GM18511 (cell line): ENCODE measurements at regions not wholly inside any gene's neighbourhood (a gene's known extent, or its start where the extent isn't known, plus 50 kb on each side); places are given as distances from the start of the nearest gene placed in this dataset.

Experiments used
- ATAC-seq: cut with Tn5 transposase; IDR thresholded peaks from one replicate; pipeline ENCODE4 v1.9.1; 2021; ENCODE audit warnings: mild to moderate bottlenecking, moderate library complexity; ENCODE audit not compliant: unreplicated experiment

GRCh38 chr15:88383354-88383753 lies 83.8 kb downstream of the MRPL46 start:
- ATAC-seq: no peak

- ATAC-seq: no peak
Measured at GRCh38 chr15:88382482-88382983, 84.7 kb downstream of the MRPL46 start.

- ATAC-seq: no peak
Measured at GRCh38 chr15:88378188-88378637, 89.0 kb downstream of the MRPL46 start.

DNA sequence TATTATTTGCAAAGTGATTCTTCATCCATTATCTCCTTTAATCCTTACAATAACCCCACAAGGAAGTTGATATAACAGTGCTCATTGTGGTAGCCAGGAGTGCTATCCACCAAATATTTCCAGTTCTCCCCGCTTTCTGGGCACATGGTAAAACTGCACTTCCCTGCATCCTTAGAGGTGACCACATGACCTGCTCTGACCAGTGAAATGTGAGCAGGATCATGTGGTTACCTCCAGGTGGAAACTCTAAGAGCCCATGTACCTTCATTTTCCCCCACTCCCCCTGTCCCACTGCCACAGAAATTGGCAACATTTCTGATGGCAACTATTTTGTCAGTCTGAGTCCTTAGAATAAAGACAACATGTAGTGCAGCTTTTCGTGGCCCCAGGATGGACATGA lies 89.7 kb downstream of the MRPL46 start:
- ATAC-seq: no peak

DNA sequence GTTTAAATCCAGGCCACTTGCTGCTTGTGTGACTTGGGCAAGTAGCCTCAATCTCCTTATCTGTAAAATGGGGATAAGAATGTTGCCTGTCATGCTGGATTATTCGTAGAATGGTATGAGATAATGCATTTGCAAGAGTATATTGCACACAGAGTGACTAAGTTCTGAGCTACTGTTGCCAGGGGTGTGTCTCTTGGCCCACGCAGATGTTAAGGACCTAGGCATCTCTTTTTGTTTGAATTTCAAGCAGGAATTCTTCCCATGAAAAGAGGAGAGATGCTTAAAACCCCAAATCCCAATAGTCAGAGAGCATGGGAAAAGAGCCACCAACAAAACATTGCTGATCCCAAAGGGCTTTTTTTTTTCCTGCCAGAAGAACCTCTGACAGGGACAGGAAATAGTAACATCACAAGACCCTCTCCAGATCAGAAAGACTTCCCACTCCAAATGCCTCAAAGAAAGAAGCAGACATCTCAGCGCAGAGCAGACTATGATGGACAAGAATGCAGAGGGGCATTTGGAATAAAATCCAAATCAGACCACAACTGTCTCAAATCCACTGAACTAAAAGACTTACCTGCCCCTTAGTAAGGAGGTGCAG lies 90.5 kb downstream of the MRPL46 start:
- no peak for ATAC-seq

- no peak for ATAC-seq
Measured at GRCh38 chr15:88375234-88375927, 91.8 kb downstream of the MRPL46 start.

DNA sequence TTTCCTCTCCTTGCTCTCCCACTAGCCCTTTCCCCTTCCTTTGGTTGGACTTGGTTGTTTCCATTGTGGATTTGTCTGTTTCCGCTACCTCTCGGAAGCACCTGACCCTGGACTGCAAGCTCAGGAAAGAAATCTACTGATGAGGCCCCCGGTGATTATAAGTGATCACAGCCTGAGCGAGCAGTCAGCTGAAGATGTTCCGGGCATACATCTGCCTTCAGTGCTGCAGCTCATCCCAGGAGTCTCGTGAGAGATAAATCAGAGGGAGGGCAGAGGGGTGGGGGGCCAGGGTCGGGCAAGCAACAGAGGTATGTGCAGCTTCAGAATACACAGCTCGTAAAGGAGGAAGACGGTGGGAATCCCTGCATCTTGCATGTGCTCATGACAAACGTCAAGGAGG lies 102.1 kb downstream of the MRPL46 start:
- no peak for ATAC-seq

GRCh38 chr15:88348579-88349230 lies 92.2 kb upstream of the NTRK3 start:
- ATAC-seq: no peak

DNA sequence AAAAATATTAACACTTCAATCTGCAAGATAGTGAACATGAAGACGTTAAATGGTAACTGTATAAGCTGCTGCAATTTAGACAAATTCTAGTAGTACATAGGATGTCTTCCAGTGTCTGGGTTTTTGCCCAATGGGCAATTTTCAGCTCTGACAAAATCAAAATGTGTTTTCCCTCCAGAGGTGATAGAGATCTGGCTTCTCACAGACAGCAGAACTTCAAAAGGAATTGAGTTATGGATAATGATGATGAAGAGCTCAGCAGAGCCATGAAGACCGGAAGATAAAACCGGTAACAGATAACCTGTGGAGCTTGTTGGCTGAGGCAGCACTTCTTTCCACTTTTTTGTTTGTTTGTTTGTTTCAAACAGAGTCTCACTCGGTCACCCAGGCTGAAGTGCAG lies 89.4 kb upstream of the NTRK3 start:
- no peak for ATAC-seq

DNA sequence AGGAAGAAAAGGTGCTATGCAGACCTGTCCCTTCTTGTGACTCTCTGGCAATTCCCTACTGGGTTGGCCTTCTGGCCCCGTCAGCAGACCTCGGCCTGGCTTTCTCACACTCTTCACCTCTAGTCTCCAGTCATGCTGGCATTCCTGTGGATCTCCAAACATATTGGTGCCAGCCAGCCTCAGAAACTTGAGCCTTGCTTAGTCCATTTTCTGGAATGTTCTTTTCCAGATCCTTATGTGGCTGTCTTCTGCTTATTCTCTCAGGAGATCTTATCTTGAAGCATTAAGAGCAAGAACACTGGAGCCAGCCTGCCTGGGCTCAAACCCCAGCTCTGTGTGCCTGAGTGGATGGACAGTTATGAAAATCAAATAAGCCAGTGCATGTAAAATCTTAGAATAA lies 88.2 kb upstream of the NTRK3 start:
- ATAC-seq: no peak

DNA sequence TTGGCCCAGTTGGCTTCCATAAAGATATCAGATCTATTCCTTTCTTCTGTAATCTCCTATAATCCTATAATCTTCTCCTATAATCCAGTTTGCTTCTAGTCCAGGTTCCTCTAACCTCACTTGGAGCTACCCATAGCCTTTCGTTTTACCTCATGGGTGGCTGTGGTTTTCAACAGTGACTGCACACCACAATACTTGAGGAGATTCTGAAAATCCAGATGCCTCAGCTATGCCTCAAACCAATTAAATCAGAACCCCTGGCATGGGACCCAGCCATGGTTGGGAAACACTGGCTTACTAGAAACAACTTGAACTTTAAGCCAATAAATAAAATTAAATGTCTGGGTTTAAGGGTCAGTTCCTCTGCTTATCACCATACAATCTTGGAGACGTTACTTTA lies 86.1 kb upstream of the NTRK3 start:
- no peak for ATAC-seq

DNA sequence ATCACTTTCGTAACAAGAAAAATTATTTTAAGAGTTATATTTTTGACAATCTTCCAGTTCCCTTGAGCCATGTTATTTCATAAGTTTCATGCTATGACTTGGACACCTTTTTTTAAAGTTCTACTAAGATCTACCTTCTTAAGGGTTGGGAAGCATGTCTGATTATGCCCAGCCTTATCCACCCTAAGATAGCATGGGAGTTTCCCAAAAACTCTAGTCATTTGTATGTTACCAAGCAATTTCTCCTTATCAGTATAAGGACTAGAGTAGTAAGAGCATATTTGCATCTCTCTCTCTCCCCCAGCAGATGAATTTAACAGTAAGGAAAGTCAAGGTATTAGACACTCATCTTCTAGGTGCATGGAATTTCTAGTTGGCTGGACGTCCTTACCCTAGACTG lies 85.1 kb upstream of the NTRK3 start:
- ATAC-seq: no peak

DNA sequence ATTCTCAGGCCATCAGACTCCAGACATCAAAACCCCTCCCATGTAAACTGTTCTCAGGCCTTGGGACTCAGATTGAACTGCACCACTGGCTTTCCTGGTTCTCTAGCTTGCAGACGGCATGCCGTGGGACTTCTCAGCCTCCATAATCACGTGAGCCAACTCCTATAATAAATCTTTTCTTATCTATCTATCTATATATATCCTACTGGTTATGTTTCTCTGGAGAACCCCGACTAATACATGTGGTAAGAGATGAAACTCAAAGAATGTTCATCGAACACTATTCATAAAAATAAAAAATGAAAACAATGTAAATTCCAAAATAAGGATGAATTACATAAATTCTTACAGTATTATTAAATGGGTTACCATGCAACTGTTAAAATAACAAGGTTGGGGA lies 84.5 kb upstream of the NTRK3 start:
- ATAC-seq: no peak

DNA sequence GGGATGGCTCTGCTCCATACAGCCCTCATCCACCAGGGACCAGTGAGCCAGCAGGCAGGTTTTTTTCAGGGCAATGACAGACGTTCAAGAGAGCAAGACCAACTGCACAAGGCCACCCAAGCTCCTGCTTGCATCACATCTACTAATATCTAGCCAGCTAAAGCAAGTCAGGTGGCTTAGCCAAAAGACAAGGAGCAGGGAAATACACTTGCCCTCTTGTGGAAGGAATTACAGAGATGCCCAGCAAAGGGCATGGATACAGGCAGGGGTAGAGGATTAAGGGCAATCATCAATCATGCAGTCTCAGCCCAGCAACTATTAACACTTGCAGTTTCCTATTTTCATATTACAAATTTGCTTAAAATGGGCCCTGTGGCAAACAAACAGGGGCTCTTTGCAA lies 81.5 kb upstream of the NTRK3 start:
- ATAC-seq: no peak

- ATAC-seq: no peak
Measured at GRCh38 chr15:88335074-88335473, 78.5 kb upstream of the NTRK3 start.

DNA sequence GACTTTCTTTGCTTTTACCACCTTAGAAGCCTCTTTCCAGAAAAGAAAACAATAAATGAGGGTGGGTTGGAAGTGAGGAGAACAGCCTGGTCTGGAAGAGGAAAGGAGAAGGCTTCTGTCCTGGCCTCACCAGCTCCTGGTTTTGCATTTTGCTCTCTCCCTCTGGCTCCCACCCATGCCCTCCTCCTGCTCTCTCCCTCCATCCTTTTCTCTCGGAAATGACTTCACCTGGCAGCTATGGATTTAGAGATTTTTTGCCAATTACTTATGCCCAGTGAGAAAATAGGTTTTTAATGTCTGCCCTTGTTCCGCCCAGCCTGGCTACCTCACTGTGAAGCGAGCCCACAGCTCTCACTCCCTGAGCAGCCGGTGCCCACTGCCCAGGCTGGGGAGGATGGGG lies 77.9 kb upstream of the NTRK3 start:
- no peak for ATAC-seq

- peak; percentile 75 for ATAC-seq
Measured at GRCh38 chr15:88331291-88331690, 74.8 kb upstream of the NTRK3 start.

- no peak for ATAC-seq
Measured at GRCh38 chr15:88326924-88327323, 70.4 kb upstream of the NTRK3 start.

- no peak for ATAC-seq
Measured at GRCh38 chr15:88324741-88325065, 68.2 kb upstream of the NTRK3 start.

DNA sequence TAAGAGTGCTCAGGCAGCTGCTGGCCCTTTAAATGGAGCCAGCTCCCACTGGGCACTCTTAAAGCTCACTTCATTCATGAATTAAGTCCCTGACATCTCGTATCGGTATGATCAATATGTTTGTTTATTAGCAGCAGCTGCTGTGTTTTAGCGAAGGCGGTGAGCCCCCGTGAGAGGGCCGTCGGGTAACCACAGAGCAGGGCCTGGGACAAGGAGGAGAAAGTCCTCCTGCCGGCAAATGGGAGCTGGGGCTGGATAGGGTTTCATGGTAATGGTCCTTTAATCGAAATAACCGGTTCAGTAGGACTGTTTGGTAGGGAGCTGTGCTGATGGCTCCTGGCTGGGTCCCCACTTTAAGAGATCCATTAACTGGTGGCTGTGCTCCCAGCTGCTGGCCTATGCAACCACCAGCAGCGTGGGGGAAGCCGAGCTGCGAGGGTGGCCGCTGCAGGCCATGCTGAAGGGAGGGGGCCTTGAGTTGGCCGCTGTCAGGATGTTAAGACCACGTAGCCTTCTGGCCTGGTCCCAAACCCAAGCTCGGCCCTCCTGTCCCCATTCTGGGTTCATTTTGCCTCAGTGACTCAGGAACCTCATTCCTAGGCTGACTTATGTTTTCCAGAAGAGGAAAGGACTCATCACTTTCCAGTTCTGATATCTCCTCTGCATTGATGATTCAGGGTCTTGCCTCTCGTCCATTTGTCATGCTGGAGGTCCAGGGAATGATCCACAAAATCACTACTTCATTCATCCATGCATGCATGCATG lies 67.6 kb upstream of the NTRK3 start:
- no peak for ATAC-seq

- no peak for ATAC-seq
Measured at GRCh38 chr15:88323468-88323867, 66.9 kb upstream of the NTRK3 start.

DNA sequence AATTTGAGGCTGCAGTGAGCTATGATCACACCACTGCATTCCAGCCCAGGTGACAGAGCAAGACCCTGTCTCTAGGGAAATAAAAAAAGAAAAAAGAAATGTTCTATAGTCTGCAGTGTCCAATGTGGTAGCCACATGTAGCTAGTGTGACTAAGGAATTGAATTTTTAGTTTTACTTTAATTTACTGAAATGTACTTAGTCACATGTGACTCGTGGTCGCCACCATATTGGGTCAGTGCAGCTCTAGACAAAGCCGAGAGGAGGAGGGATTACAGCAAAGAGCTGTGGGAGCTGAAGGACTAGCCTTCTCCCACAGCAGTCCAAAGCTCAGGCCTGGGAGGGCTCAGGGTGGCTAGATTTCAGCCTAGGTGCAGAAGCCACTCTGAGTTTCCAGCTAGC lies 65.9 kb upstream of the NTRK3 start:
- ATAC-seq: no peak
